Fibroblast of skin of right quadriceps (primary cell): ENCODE measurements at regions not wholly inside any gene's neighbourhood (a gene's known extent, or its start where the extent isn't known, plus 50 kb on each side); places are given as distances from the start of the nearest gene placed in this dataset.
"Not testable (repeated sequence)": the region's sequence is repeated elsewhere in the genome, so short reads cannot be mapped to it uniquely, and the experiment has no call there.

Experiments
- DNase-seq: peaks from one replicate; pipeline ENCODE4 v3.0.0-alpha.2; 2013

DNA sequence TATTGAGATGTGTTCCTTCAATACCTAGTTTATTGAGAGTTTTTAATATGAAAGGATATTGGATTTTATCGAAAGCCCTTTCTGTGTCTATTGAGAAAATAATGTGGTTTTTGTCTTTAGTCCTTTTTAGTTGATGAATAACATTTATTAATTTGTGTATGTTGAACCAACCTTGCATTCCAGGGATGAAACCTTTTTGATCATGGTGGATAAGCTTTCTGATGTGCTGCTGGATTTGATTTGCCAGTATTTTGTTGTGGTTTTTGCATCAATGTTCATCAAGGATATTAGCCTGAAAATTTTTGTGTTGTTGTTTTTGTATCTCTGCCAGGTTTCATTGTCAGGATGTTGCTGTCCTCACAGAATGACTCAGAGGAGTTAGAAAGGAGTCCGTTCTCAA, 1710.4 kb downstream of the SUCLG1 start:
- no peak for DNase-seq

GRCh38 chr2:82740527-82740926, 1718.6 kb downstream of the SUCLG1 start:
- no peak for DNase-seq

DNA sequence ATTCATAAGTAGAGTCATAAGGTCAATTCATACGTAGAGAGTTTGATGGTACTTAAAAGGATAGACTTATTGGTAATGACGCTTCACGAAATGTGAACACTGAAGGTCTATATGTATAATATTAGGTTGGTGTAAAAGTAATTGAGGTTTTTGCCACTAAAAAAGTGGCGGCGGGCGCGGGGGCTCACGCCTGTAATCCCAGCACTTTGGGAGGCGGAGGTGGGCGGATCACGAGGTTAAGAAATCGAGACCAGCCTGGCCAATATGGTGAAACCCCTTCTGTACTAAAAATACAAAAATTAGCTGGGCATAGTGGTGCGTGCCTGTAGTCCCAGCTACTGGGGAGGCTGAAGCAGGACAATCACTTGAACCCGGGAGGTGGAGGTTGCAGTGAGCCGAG, 1721.1 kb downstream of the SUCLG1 start:
- DNase-seq = not testable (repeated sequence)

- DNase-seq = no peak
These were observed 1723.7 kb downstream of the SUCLG1 start for GRCh38 chr2:82735336-82735735.

- DNase-seq = no peak
These were observed 1727.3 kb downstream of the SUCLG1 start for GRCh38 chr2:82731824-82732223.

DNA sequence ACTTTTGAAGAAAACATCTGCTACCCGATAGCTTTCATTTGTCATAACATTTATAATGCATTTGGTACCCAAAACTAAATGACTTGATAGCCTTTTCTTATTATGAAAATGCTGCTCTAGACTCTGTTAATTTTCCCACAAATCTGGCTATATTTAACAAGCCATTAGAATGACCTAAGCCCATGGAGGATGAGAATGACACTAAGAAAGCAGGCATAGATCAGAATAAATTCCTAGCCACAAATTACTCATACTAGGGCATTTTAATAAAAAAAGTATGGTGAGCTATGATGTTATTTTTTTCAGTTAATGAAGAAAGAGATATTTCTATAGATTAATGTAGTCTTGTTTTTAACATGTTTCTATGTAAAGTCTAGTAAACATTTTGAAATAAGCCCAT, 1728.3 kb downstream of the SUCLG1 start:
- DNase-seq = peak; percentile 51

- DNase-seq = no peak
These were observed 1731.0 kb downstream of the SUCLG1 start for GRCh38 chr2:82728090-82728489.

GRCh38 chr2:82708681-82709080, 1750.4 kb downstream of the SUCLG1 start:
- no peak for DNase-seq

- DNase-seq = no peak
These were observed 1761.8 kb downstream of the SUCLG1 start for GRCh38 chr2:82697231-82697630.

DNA sequence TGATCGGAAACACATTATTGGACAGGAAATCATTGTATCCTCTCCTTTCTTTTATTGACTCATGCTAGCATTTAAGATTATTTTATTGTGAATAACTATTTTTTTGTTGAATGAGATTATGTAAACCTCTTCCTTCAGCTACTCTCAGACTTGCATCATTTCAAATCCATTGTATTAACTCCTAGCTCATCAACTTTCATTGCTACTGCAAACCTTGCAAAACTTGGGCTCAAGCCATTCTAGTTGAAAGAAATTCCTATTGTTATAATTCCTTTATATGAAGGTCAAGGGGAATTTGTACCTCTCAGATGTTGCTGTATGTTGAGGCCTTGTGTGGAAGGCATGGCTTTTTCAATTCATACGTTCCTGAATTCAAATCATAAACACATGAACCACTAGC, 1764.6 kb downstream of the SUCLG1 start:
- no peak for DNase-seq

- DNase-seq = no peak
These were observed 1768.2 kb downstream of the SUCLG1 start for GRCh38 chr2:82690757-82691411.

GRCh38 chr2:82675186-82675585, 1783.9 kb downstream of the SUCLG1 start:
- DNase-seq = peak; percentile 48

DNA sequence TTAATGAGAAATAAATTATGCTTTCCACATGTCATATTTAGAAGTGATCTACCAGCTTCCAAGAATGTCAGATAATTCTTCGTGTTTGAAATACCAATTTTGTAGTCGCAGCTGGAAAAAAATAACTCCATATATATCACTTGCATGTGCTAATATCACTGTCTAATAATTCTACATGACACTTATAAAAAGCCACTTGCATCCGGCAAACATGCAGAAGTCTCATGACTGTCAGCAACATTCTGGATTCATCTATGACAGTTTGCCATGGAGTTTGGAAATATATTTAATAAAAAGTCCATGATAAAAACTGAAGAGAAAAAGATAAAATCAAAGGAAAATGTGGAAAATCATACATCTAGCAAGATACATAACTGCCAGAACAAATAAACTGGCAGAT, 1784.4 kb downstream of the SUCLG1 start:
- DNase-seq = no peak

- DNase-seq = no peak
These were observed 1791.6 kb downstream of the SUCLG1 start for GRCh38 chr2:82667491-82667890.

GRCh38 chr2:82665691-82666090, 1793.4 kb downstream of the SUCLG1 start:
- DNase-seq = no peak

- DNase-seq = no peak
These were observed 1802.0 kb downstream of the SUCLG1 start for GRCh38 chr2:82657106-82657505.

- no peak for DNase-seq
These were observed 1802.7 kb downstream of the SUCLG1 start for GRCh38 chr2:82656420-82656819.

GRCh38 chr2:82652117-82652516, 1807.0 kb downstream of the SUCLG1 start:
- no peak for DNase-seq

DNA sequence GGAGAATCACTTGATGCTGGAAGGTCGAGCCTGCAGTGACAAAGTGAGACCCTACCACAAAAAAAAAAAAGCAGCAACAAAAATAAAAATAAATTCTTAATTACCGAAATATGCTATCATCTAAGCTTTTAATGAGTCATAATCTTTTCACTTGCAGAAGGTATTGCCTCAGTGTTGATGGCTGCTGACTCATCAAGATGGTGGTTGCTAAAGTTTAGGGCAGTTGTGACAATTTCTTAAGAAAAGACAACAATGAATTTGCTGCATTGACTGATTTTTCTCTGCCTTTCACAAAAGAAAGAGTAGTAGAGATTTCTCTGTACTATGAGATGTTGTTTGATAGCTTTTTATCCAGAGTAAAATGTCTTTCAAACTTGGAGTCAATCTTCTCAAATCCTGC, 1809.0 kb downstream of the SUCLG1 start:
- DNase-seq = peak; percentile 31

DNA sequence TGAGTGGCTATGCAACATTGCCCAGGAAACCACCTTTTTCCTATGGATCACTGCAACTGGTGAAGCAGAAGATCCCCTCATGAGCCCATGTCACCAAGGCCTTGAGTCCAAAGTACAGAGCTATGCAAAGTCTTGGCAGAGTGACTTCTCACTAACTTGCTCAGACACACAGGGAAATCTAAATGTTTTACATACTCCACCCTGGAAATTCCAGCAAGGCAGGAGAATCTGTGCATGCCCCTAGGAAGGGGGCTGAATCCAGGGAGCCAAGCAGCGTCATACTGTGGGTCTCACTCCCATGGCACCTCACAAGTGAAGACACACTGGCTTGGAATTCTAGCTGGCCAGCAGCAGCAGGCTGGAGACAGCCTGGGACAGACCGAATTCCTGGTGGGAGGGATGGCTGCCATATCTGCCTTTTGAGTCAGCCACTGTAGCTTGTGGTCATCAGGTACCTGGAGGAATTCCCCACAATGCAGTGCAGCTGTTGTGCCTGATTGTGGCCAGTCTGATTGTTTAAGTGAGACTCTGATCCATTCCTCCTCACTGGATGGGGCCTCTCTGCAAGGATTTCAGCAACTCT, 1817.4 kb downstream of the SUCLG1 start:
- peak; percentile 1 for DNase-seq

GRCh38 chr2:82636402-82637020, 1822.6 kb downstream of the SUCLG1 start:
- peak; percentile 19 for DNase-seq

- DNase-seq = no peak
These were observed 1860.1 kb downstream of the SUCLG1 start for GRCh38 chr2:82599021-82599420.

- DNase-seq = no peak
These were observed 1862.5 kb downstream of the SUCLG1 start for GRCh38 chr2:82596581-82596980.

DNA sequence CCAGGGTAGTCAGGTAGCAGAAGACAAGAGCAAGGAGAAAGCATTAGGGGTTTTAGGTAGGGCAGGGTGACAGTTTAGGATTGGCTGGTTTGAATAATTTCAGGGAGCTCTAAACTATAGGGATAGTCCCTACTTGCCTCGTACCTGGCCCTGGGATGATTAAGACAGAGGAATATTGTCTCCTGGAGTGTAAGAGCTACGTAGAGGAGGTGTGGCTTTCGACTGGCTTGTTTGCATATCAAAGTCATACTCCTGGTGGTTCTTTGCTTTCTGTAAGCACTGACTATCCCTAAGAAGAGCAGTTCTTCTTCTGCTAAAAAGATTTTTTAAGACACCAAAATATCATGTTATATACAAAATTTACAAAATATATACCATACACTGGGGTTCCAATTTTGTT, 1867.4 kb downstream of the SUCLG1 start:
- DNase-seq = no peak

GRCh38 chr2:82576656-82577055, 1882.4 kb downstream of the SUCLG1 start:
- DNase-seq = no peak
